GM12892 (cell line): ENCODE measurements at regions not wholly inside any gene's neighbourhood (a gene's known extent, or its start where the extent isn't known, plus 50 kb on each side); places are given as distances from the start of the nearest gene placed in this dataset.

ENCODE experiments used
- POLR2A ChIP-seq: IDR thresholded peaks from 2 replicates; pipeline ENCODE4 v1.6.1; 2011; ENCODE audit warnings: low read depth, low read length, control low read depth
- POLR2AphosphoS5 ChIP-seq: IDR thresholded peaks from 2 replicates; pipeline ENCODE4 v1.6.1; 2011; ENCODE audit warnings: low read depth, low read length, control low read depth
- TAF1 ChIP-seq: IDR thresholded peaks from 2 replicates; pipeline ENCODE4 v1.6.1; 2011; ENCODE audit warnings: low read depth, mild to moderate bottlenecking, control low read depth, low read length, borderline replicate concordance

DNA sequence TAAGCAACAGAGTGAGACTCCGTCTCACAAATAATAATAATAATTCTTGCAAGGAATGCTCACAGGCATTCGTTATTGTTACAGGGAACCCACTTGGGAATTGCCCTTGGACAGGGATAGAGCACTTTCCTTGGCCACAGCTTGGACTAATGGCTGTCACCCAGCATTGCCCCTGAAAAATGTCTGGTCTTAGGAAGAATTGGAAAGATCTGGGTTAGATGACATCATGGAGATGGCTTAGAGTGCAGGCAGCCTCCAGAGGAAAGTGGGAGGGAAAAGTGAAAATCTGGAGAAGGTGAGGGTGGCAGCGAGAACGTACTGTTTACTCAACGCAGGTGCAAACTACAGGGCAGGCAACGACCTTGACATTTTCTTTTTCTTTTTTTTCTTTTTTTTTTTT, 59.3 kb upstream of the MRTFB start:
- TF ChIP-seq POLR2A (no peak), POLR2AphosphoS5 (no peak), TAF1 (no peak)
